GM04503 (cell line): ENCODE measurements at regions not wholly inside any gene's neighbourhood (a gene's known extent, or its start where the extent isn't known, plus 50 kb on each side); places are given as distances from the start of the nearest gene placed in this dataset.
"Not testable (repeated sequence)": the region's sequence is repeated elsewhere in the genome, so short reads cannot be mapped to it uniquely, and the experiment has no call there.

ENCODE experiments used
- DNase-seq: peaks from one replicate; pipeline ENCODE4 v3.0.0-alpha.2; 2012; ENCODE audit warnings: low read depth

DNA sequence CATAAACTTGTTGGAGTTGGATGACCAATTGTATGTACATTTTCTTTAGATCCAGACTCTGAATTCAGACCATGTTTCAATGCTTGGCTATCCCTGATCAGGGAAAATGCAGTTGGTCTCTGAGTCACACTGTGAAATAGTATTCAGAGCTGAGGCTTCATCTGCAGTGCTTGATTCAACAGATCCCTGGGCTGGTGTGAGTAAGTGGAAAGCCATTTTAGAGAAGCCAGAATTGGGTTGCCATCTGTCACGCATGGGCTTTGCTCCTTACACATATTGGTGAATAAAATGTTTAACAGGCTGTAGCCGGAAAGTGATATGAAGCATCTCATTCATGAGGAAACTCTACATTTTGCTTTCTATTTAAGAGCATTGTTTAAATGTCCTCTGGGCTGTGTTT, 50.0 kb upstream of the ACYP2 start:
- peak; percentile 90 for DNase-seq

DNA sequence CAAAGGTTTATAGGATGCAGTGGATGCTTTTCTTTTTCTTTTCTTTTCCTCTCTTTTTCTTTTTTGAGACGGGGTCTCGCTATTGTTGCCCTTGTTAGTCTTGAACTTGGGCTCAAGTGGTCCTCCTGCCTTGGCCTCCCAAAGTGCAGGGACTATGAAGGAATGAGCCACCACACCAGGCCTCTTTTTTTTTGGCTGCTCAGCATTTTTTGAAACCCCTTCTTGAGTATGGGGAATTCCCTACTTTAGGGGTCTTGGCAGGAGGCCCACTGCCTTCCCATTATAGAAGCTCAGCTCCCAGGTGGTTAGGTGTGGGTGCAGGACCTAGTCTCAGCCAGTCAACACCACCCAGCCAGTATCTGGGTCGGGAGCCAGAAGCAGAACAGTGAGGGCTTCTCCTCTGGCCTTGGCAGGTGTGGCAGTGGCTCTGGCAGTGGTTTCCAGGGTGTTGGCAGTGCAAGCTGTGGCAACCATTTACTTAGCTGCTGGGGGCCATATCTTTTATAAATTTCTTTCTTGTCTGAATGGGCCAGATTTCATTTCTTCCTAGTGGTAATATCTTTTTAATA, 51.4 kb upstream of the ACYP2 start:
- DNase-seq = no peak

DNA sequence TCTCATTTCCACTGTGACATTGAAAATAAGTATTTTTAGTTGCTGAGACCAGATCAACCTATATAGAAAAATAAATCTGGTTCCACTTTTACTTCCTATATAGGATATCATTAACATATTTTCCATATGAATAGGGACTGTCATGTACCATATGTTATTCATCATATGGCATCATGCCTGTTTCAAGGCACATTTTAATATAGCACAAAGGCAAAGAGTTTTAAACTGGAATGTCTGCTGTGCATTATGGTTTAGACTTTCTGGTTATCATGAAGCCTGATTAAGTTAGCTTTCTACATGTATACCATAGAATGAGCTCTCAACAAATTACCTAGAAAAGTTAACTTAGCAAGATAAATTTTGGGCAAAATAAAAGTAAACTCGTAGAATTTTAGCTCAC, 53.0 kb upstream of the ACYP2 start:
- no peak for DNase-seq

DNA sequence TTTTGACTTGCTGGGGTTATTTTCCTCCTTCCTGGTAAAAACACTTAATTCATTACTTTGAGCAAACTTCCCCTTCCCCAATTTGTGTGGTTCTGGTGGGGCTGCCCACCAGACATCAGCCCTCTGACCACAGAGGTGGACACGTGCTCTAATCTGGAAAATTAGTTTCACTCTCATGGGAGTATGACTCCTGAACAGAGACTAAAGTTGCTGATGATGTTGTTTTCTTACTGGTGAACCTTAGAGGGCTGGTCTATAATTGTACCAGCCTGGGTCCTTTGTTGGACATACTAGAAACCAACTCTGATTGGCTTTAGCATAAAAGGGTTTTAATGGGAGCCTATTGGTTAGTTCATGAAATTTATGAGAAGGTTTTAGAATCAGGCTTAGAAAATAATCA, 54.1 kb upstream of the ACYP2 start:
- no peak for DNase-seq

DNA sequence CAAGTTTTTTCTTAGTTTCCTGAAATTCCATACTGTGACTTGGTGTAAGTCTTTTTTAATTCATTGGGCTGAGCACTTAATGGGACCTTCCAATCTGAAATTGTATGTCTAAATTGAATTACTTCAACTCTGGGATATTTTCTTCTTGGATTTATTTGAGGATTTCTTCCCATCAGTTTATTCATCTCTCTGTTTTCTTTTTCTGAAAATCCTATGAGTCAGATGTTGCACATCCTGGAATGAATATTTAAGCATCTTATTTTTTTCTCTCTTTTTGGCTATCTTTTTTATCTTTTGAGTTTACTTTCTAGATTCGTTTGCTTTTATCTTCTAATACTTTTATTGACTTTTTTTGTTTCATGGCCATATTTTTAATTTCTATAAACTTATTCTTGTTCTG, 55.4 kb upstream of the ACYP2 start:
- no peak for DNase-seq

DNA sequence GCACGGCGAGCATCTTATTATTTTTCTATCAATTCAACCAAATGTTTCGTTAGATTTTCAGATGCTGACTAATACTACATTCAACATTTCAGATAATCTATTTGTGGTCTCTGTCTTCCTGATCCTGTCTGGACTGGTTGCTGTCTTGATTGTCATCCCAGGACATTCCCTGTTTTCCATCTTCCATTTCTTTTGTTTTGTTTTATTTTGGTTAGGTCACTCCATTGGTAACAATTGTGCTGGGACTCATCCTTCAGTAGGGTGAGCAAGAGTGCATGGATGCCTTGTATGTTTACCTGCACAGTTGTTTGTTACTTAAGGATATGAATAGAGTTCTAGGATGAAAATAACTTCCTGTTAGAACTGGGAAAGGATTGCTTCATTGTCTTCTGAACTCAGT, 55.9 kb upstream of the ACYP2 start:
- no peak for DNase-seq

DNA sequence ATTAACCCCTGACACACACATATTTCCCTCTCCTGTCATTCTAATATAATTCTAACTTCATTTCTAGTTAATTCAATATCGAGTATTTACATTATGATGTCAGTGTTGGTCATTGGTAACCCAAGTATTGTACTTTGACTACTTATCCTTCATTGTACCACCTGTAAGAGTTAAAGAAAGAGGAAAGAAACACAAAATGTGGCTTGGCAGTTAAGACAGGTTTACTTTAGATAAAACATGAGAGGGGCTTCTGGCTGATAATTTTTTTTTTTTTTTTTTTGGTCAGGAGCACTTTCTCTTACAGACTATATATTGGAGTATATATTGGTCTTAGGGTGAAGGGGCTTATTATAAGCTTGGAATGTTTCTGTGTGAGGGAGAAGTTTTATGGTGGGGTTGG, 57.0 kb upstream of the ACYP2 start:
- DNase-seq = no peak

DNA sequence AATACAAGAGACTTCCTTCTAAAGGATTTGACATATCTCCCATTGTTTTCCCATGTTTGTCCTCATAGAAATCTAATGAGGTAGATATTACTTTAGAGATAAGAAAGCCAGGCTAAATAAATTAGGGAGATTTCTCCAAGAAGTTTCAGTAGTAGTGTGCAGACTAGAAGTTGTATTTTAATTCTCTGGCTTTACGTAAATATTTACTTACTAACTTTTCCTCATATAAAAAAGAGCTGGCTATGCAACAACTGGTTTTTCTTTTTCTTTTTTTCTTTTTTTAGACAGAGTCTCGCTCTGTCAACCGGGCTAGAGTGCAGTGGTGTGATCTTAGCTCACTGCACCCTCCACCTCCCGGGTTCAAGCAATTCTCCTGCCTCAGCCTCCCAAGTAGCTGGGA, 60.6 kb upstream of the ACYP2 start:
- no peak for DNase-seq

DNA sequence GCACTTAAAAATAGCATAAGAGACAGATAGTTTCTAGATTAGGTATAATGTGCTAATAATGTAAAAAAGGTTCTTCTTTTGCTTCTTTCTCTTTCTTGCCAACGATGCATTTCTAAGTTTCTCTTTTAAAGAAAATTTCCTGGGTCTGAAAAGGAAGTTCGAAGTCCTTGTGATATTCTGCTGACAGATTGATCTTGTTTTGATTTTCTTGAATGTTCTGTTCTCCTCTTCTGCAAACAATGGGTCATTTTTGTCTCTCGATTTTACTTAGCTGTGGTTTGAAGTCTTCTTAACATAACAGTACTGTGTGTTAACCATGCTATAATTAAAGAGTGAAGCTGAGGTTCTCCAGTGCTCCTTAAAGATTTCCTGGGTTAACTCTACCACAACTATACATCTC, 61.1 kb upstream of the ACYP2 start:
- DNase-seq = no peak

DNA sequence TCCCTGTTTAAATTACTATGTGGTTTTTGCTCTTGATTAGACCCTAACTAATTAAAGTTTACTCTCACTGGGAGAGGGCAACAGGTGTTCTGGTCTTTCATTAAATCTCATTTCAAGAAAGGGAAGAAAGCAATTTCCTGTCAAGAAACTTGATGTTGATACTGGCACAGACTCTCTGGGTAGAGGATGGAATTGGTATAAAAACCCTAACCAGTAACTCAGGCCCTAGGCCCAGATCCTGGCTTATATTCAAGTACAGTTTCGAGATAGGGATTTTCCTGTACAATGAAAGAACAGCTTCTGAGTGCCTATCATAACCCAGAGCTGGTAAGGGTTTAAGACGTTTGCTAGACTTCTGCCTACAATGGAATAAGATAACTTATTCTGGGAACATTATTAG, 61.6 kb upstream of the ACYP2 start:
- no peak for DNase-seq

DNA sequence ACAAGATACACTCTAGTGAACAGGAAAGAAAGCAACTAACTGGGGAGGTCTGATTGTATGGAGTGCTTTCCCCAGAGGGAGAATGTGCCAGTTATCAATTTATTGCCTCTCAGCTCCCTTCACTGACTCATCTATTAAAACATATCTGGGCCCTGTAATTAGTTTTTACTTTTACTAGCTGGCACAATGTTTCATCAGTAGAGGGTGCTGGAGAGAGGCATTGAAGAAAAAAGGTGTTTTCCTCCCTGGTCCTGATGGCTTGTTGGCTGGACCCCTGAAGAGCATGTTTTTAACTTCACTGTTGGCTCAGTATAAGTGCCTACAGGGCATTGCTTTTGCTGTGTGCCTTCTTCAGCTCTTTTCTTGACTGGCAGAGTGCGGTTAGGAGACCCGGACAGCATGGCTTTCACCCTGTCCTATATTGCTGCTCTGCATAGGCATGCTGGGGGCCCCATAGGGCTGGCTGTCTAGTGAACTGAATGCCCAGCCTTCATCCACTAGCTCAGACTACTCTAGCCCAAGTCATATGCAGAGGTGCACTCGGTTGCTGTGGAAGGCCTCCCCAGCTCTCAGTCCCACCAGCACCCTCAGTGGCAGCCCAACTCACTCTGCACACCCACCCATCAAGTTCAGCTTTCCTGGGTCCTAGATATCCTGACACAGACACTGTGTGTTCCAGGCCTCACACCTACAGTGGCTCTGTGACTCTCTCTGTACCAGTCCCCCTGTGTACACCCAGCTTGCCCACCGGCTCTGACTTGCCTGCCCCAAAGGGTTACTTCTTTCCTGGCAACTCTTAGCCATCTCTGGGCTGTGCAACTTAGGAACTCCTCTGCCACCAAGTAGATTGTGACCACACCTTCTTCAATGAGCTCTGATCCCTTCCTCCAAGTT, 62.3 kb upstream of the ACYP2 start:
- DNase-seq = no peak

DNA sequence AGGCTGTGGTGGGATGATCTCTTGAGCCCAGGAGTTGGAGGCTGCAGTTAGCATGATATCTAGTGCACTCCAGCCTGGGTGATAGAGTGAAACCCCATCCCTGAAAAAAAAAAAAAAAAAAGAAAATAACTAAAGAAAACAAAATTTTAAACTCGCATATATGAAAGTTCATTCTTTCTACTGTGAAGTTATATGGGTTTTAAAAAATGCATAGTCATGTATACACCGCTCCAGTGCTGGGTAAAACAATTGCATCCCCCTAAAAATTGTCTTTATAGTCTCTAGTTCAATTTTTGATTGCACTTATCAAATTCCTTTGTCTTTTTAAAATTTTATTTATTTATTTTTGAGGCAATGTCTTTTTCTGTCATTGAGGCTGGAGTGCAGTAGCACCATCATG, 65.0 kb upstream of the ACYP2 start:
- no peak for DNase-seq

DNA sequence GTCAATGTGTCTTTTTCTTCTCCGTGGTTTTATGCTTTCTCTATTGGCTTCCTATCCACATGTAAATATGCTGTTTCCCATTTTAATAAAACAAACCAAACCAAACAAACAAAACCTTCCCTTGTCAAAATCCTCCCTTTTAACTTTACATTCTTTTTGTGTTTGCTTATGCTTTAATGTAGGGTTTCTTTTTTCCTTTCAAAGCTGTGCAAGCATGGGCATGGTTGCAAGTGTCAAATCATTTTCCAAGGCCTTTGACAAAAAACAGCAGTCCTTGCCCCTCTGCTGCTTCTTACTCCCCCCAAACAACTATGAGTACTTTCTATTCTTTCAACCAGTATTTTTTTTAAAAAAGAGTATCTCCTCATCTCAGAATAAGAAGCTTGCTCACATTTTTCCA, 66.0 kb upstream of the ACYP2 start:
- DNase-seq = no peak

DNA sequence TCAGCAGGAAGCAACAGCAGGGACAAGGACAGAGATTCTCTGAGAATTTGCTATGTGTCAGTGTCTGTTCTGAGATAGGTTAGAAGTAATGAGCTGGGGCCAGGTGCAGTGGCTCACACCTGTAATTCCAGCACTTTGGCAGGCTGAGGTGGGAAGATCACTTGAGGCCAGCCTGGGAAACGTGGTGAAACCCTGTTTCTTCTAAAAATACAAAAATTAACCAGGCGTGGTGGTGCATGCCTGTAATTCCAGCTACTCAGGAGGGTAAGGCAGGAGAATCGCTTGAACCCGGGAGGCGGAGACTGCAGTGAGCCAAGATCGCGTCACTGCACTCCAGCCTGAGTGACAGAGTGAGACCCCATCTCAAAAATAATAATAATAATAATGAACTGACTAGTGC, 66.5 kb upstream of the ACYP2 start:
- DNase-seq = not testable (repeated sequence)

DNA sequence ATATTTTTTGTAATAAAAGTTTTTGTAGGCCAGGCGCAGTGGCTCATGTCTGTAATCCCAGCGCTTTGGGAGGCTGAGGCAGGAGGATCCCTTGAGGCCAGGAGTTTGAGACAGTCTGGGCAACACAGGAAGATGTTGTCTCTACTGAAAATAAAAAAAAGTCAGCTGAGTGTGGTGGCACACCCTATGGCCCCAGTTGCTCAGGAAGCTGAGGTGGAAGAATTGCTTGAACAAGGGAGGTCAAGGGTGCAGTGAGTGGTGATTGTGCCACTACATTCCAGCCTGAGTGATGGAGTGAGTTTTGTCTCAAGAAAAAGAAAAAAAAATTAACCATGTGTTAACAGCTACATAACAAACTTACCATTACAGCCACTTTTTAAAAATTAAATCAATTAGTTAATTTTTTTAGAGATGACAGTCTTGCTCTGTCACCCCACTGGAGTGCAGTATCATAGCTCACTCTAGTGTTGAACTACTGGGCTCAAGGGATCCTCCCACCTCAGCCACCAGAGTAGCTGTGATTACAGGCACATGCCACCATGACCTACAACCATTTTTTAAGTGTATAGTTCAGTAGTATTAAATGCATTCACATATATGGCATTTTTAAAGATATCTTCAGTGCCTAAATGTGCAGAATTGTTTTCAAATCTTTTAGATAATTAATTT, 67.2 kb upstream of the ACYP2 start:
- no peak for DNase-seq

DNA sequence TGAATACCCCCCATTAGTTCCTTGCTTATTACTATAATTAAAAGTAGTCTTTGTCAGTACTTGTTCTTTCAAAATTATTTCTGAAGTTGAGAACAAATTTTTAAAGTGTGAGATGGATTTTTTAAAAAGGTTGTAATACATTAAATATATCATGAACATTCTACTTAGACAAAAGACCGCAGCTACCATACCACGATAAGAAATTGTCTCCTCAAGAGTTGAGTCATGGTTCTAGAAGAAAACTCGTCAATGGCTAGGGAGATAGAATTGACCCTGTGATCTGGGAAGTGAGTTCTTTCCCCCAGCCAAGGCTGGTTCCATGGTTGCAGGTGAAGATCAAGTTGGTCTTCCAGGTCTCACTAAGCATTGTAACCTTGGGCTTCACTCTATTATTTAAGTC, 67.8 kb upstream of the ACYP2 start:
- DNase-seq = no peak

DNA sequence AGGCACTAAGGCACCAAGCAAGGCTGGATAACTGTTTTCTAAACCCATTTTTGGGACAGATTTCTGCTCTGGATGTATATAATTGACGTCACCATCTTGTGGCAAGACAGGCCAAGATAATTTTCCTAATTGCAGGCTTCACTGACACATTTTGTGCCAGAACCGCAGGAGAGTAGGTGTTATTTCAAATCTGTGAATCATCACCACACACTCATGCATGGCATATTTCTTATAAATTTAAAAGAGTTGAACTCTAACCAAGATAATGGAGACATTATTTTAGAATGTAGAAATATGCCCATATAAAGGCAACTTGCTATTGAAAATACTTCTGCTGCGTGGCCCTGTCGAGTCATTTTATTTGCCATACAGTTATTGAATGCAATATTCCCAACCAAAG, 68.3 kb upstream of the ACYP2 start:
- no peak for DNase-seq

DNA sequence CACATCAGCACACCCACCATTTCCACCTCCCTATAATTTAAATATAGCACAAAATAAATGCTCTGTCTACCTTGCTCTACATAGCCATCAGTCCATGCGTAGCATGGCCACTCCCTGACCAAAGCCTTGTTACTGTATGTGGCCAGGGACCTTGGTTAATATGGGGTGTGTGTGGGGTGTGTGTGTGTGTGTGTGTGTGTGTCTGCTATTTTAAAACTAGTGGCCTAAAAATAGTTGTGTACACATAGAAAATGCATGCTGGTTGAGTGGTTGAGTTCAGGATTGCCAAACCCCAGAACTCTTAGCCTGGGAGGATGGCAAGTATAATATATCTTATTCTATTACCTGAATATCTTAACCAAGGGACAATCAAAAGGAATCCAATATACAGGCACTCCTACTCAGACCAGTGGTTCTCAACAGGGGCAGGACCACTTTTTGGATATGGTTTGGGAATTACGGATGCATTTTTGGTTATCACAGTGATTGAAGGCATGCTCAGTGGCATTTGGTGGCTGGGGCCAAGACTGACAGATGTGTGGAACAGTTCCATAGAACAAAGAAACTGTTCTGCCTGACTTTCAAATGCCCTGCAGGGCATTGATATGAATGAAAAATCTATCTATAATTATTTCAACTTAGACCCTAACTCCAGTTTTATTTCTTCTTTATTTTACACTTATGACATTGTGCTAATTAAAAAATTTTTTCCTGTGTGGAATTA, 72.3 kb upstream of the PSME4 start:
- no peak for DNase-seq

DNA sequence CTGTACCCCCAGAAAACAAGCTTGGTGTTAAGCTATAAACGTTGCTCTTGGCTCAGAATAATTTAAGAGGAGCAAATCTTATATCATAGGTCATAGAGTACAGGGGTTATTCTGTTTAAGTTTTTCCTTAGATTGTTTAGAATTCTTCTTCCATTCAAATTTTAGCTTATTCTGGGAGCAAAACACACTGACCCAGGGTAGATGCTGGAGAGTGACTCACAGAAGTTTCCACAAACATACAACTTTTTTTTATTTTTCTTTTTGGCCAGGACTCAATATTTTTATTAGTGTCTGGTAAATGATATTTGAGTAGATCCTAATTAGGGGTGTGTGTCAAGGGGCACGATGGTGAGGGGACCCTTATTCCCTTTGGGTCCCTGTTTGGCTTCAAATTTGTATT, 71.5 kb upstream of the PSME4 start:
- DNase-seq = no peak

DNA sequence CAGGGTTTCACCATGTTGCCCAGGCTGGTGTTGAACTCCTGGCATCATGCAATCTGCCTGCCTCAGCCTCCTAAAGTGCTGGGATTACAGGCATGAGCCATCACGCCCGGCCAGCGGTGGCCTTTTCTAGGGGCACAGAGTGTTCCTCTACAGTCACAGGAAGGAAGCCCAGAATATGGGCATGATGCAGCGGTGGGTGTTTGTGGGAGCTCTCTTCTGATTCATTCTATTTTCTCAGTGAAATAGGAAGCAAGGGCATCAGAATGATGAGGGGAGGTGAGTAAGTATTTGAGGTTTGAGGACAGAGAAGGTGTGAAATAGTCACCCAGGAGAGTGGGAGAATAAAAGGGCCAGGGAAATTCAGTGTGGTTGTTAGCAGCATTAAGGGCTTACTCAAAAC, 70.3 kb upstream of the PSME4 start:
- DNase-seq = no peak

DNA sequence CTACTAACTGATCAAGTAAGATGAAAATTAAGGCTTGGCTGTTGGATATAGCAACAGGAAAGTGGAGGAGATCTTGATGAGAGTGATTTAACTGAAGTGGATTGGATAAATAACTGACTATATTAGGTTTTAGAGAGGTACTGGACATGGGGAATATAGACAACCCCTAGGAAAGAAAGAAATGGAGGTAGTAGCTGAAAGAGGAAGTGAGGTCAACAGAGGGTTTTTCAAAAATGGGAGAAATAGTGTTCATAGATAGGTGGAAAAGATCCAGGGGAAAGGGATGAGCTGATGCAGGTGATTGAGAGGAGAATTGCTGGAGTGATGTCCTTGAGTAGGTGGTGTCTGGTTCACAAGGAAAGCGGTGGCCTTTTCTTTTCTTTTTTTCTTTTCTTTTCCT, 69.9 kb upstream of the PSME4 start:
- DNase-seq = no peak

DNA sequence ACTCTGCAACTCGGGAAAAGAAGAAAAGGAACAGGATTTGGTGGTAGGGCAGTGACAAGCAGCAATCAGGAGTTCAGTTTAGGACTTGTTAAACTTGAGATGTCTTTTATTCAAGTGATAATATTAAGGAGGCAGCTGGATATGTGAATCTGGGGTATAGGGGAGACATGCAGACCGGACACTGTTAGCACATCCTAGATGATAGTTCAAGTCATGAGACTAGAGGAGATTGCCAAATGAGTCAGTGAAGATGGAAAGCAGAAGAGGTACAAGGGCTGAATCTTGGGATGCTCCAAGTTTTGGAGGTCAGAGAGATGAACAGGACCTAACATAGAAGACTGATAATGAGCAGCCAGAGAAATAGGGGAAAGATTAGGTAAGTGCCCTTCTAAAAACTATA, 69.5 kb upstream of the PSME4 start:
- DNase-seq = no peak

DNA sequence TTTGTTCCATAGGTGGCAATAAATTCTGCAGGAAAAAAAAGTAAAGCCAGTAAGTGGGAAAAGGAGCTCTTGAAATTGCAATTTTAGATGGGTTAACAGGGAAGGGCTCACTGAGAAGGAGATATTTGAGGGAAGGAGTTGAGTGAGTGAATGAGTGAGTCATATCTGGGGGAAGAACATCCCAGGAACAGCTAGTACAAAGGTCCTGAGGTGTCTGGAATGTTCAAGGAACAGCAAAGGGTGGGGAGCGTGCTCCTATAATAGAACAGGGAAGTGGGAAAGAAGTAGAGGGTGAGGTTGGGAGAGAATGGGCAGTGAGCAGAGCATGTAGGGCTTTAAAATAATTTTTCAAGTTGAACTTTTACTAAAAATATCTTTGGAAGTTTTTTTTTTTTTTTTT, 68.0 kb upstream of the PSME4 start:
- DNase-seq = no peak
